NCI-H748 treated with DMSO at 0.1 percent for 48 hours (cell line): ENCODE measurements at regions not wholly inside any gene's neighbourhood (a gene's known extent, or its start where the extent isn't known, plus 50 kb on each side); places are given as distances from the start of the nearest gene placed in this dataset.
A peak's percentile ranks its signal among the peaks of the same experiment; 100 is the strongest.

Experiments
- DNase-seq: peaks from one replicate; lab custom pipeline; 2025; lab: John Stamatoyannopoulos, UW

- DNase-seq = no peak
These were observed 52.5 kb upstream of the C11orf58 start for GRCh38 chr11:16685914-16686313.

- DNase-seq = no peak
These were observed 59.9 kb upstream of the C11orf58 start for GRCh38 chr11:16678466-16679116.

- no peak for DNase-seq
These were observed 68.5 kb upstream of the C11orf58 start for GRCh38 chr11:16669799-16670415.

- DNase-seq = no peak
These were observed 105.9 kb upstream of the C11orf58 start for GRCh38 chr11:16632295-16633200.

GRCh38 chr11:16630651-16631050, 107.8 kb upstream of the C11orf58 start:
- DNase-seq = no peak

- DNase-seq = no peak
These were observed 120.0 kb upstream of the C11orf58 start for GRCh38 chr11:16618431-16618830.

- no peak for DNase-seq
These were observed 123.0 kb upstream of the C11orf58 start for GRCh38 chr11:16615480-16615879.

GRCh38 chr11:16613512-16614381, 124.7 kb upstream of the C11orf58 start:
- DNase-seq = peak; percentile 90

DNA sequence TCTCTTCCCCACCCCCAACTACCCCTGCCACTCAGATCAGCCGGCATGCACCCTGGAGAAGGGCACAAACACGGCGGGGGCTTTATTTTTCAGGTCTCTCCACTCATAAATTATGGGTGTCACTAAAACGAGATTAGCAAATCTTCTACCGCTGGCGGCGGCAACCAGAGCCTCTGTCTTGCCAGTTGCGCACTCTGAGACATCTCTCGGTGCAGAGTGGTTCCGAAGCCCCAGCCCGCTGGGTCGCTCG, 125.3 kb upstream of the C11orf58 start:
- DNase-seq = no peak

- peak; percentile 84 for DNase-seq
These were observed 125.7 kb upstream of the C11orf58 start for GRCh38 chr11:16612566-16613261.

DNA sequence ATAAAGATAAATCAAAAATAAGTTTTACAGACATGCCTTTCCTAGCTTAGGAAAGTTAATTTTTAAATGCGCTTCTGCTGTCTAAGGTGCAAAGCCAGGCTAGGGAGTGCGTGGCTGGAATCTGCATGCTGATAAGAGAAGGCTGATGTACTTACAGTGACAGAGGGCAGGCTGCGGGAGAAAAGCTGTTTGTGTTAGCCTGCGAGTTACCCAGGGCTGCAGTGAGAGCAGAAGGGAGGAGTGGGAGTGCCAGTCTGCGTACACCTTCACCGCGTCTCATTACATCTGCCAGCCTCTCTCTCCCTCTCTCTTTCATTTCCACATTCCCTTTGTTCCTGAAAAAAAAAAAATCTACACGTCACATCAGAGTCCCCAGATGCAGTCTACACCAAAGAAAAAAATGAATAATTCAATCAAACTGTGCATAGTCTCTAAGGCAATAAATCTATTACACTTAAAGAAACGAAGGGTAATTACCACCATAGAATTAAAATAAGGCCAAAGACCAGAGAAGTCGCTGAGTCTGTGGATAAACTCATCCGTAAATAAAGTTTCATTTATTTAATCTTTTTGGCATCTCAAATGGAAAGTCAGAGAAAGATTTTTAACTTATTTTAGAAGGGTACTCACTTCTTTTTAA, 126.4 kb upstream of the C11orf58 start:
- DNase-seq = peak; percentile 89

DNA sequence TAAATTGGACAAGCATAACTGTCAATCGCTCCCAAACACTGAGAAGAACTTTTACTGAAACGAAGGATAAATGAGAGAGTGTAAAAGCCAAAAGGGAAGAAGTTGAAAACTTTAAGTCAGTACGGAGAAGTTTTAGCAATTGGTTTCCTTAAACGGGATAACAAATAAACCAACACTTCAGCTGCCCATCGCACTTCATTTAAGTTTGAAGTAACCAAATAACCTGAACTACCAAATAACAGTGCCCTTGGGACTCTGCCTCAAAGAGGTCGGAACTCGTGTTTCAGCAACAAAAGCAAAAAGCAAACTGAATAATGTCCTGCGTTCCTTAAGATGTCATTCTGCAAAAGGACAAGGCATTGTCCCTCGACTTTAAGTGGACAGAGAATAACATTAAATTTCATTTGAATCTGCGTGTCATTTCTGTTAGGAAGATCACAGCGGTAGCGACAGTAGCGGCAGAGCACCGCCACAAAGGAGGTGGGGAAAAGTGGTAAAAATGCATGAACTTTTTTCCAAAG, 127.0 kb upstream of the C11orf58 start:
- no peak for DNase-seq

- no peak for DNase-seq
These were observed 127.6 kb upstream of the C11orf58 start for GRCh38 chr11:16610738-16611388.

DNA sequence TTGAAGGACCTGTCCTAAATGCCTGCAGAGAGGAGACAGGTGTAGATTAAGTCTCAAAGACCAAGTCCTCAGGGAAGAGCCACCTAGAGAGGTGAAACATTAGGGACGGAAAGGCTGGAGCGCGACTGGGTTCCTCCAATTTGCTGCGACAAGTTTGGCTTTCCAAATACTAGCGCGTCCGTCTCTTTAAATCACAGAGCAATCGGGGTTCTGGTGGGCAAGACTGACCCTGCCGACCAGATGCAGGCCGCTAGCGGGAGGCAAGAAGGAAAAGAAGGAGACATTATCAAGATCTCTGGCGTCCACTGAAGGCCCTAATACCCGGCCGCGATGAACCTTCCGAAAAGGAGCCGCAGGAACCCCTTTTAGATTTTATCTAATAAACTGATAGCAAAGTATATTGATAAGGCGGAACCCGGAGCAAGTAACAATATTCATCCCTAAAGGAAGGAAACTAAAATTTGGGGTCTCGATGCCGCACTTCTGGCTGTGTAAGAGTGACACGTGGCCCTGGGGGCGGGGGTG, 128.2 kb upstream of the C11orf58 start:
- DNase-seq = no peak

DNA sequence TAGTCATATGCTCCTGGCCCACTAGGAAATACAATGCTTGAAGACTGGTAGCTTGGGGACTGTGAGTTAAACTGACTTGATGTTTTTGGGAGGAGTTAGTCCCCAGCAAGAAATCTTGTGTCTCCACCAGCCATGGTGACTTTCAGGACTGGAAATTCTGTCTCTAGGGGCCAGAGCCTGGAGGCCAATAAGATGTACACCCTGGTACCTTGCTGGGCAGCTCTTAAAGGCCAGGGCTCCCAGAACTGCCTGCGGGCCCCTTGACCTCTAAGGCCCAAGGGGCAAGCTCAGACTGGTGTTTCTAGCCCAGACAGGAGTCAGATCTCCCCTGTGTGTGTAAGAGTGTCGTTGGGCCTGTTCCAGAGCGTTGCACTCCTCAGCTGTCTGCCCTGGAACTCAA, 128.7 kb upstream of the C11orf58 start:
- no peak for DNase-seq

GRCh38 chr11:16607675-16608644, 130.5 kb upstream of the C11orf58 start:
- DNase-seq = peak; percentile 90

GRCh38 chr11:16606784-16607674, 131.4 kb upstream of the C11orf58 start:
- DNase-seq = peak; percentile 51
